H1 (cell line): ENCODE measurements at regions not wholly inside any gene's neighbourhood (a gene's known extent, or its start where the extent isn't known, plus 50 kb on each side); places are given as distances from the start of the nearest gene placed in this dataset.

Source experiments
- CTCF ChIA-PET: fragments of 300-600 bp; sonication (Branson Sonifier 250); formaldehyde crosslinking; loops from one replicate; lab custom pipeline; 2021; ENCODE audit not compliant: partially characterized antibody; lab: Charles Lee
- POLR2A ChIA-PET: fragments of 300-600 bp; sonication (Branson Sonifier 250); formaldehyde crosslinking; loops from one replicate; lab custom pipeline; 2021; ENCODE audit warnings: inconsistent platforms; ENCODE audit not compliant: partially characterized antibody; lab: Charles Lee
- DNase-seq, 2 experiments: peaks; one replicate each; pipeline versions ENCODE4 v3.0.0 to v3.0.0-alpha.2; 2010 to 2022; ENCODE audit warnings: low spot score in 2 of 2, low read depth in 1 of 2, mixed read lengths in 1 of 2
- FAIRE-seq: peaks from 2 replicates; lab custom pipeline; 2011; peaks lifted over from hg19 to GRCh38; lab: Jason Lieb, UNC
- H2AFZ ChIP-seq: 2 replicates; pipeline ENCODE4 v1.8.1; 2012; ENCODE audit warnings: low read length, inconsistent platforms
- H2AK5ac ChIP-seq: 2 replicates; pipeline ENCODE4 v1.6.1; 2013; ENCODE audit warnings: low read depth, low read length
- H2BK120ac ChIP-seq: replicated peaks from 2 replicates; pipeline ENCODE3; 2013; ENCODE audit warnings: low read depth, low read length, inconsistent platforms
- H2BK12ac ChIP-seq: 2 replicates; pipeline ENCODE4 v1.6.1; 2013; ENCODE audit warnings: low read depth, low read length
- H2BK15ac ChIP-seq: 2 replicates; pipeline ENCODE4 v1.6.1; 2013; ENCODE audit warnings: low read length
- H2BK20ac ChIP-seq: 2 replicates; pipeline ENCODE4 v1.6.1; 2013; ENCODE audit warnings: low read length
- H2BK5ac ChIP-seq: 2 replicates; pipeline ENCODE4 v1.6.1; 2013; ENCODE audit warnings: low read depth, low read length
- H3K14ac ChIP-seq: 2 replicates; pipeline ENCODE4 v1.6.1; 2013; ENCODE audit warnings: inconsistent platforms; ENCODE audit not compliant: insufficient read length
- H3K18ac ChIP-seq: 2 replicates; pipeline ENCODE4 v1.6.1; 2013; ENCODE audit warnings: low read length; ENCODE audit errors: extremely low read depth
- H3K23ac ChIP-seq: 2 replicates; pipeline ENCODE4 v1.6.1; 2013; ENCODE audit warnings: inconsistent platforms; ENCODE audit not compliant: insufficient read length
- H3K23me2 ChIP-seq: 2 replicates; pipeline ENCODE4 v1.6.1; 2013; ENCODE audit warnings: low read depth, low read length
- H3K27ac ChIP-seq: 2 replicates; pipeline ENCODE4 v1.6.1; 2011; ENCODE audit warnings: low read depth, low read length, inconsistent platforms
- H3K27me3 ChIP-seq, 4 experiments: replicated peaks in 1 of 4; 1 replicate in 1 of 4; 2 replicates in 3 of 4; pipeline versions ENCODE4 v1.6.1 to v1.8.1; 2011 to 2013; ENCODE audit warnings: low read length in 3 of 4, mild to moderate bottlenecking in 3 of 4, inconsistent platforms in 2 of 4, mixed read lengths in 2 of 4, moderate library complexity in 1 of 4; ENCODE audit not compliant: control insufficient read depth in 3 of 4, insufficient read depth in 3 of 4; ENCODE audit errors: extremely low read depth in 1 of 4
- H3K36me3 ChIP-seq, 4 experiments: 2 replicates each; pipeline versions ENCODE4 v1.6.1 to v1.8.1; 2011 to 2013; ENCODE audit warnings: mild to moderate bottlenecking in 4 of 4, low read length in 3 of 4, moderate library complexity in 2 of 4, control low read depth in 1 of 4, inconsistent platforms in 1 of 4; ENCODE audit not compliant: insufficient read depth in 4 of 4, control insufficient read depth in 2 of 4
- H3K4ac ChIP-seq: replicated peaks from 2 replicates; pipeline ENCODE3; 2013; ENCODE audit warnings: low read length, low read depth, mixed read lengths, inconsistent platforms; ENCODE audit not compliant: insufficient read length
- H3K4me1 ChIP-seq, 4 experiments: replicated peaks in 1 of 4; 1 replicate in 1 of 4; 2 replicates in 3 of 4; pipeline versions ENCODE4 v1.6.1 to v1.8.1; 2011 to 2013; ENCODE audit warnings: low read length in 3 of 4, inconsistent platforms in 2 of 4, mixed read lengths in 1 of 4; ENCODE audit not compliant: insufficient read depth in 4 of 4, control insufficient read depth in 3 of 4
- H3K4me2 ChIP-seq, 2 experiments: 2 replicates each; pipeline versions ENCODE4 v1.6.1 to v1.8.1; 2011 to 2013; ENCODE audit warnings: low read depth in 2 of 2, low read length in 2 of 2, control low read depth in 1 of 2, inconsistent platforms in 1 of 2, mild to moderate bottlenecking in 1 of 2; ENCODE audit not compliant: insufficient read depth in 1 of 2
- H3K4me3 ChIP-seq, 4 experiments: fragments of 200-600, 300-600 bp in 1 of 4; sonication (generic), shearing (Covaris generic), sonication (Bioruptor Twin) in 1 of 4; 2 replicates each; pipeline versions ENCODE4 v1.5.1 to v1.8.1; 2011 to 2016; ENCODE audit warnings: low read length in 4 of 4, low read depth in 3 of 4, control low read depth in 2 of 4, inconsistent platforms in 2 of 4, mild to moderate bottlenecking in 2 of 4, mixed read lengths in 1 of 4, moderate library complexity in 1 of 4; ENCODE audit not compliant: insufficient read depth in 2 of 4; ENCODE audit errors: extremely low read depth in 1 of 4
- H3K56ac ChIP-seq: replicated peaks from 2 replicates; pipeline ENCODE3; 2013; ENCODE audit warnings: low read depth, mild to moderate bottlenecking, mixed read lengths, low read length, inconsistent platforms; ENCODE audit not compliant: insufficient read length
- H3K79me1 ChIP-seq: 2 replicates; pipeline ENCODE4 v1.6.1; 2013; ENCODE audit warnings: low read depth, low read length, control low read depth
- H3K79me2 ChIP-seq, 2 experiments: 2 replicates each; pipeline versions ENCODE4 v1.6.1 to v1.8.1; 2012 to 2013; ENCODE audit warnings: low read length in 2 of 2, mild to moderate bottlenecking in 2 of 2, inconsistent platforms in 1 of 2; ENCODE audit not compliant: insufficient read depth in 2 of 2, control insufficient read depth in 1 of 2
- H3K9ac ChIP-seq, 4 experiments: replicated peaks in 1 of 4; 1 replicate in 1 of 4; 2 replicates in 3 of 4; pipeline versions ENCODE4 v1.6.1 to v1.8.1; 2011 to 2013; ENCODE audit warnings: low read depth in 3 of 4, low read length in 3 of 4, control low read depth in 2 of 4, mild to moderate bottlenecking in 2 of 4, moderate library complexity in 2 of 4, inconsistent platforms in 1 of 4; ENCODE audit errors: extremely low read depth in 1 of 4
- H3K9me3 ChIP-seq, 2 experiments: 2 replicates each; pipeline versions ENCODE4 v1.6.1 to v1.8.1; 2012 to 2013; ENCODE audit warnings: mild to moderate bottlenecking in 2 of 2, moderate library complexity in 2 of 2, control low read depth in 1 of 2, inconsistent platforms in 1 of 2, low read depth in 1 of 2, low read length in 1 of 2, mixed read lengths in 1 of 2; ENCODE audit not compliant: insufficient read depth in 2 of 2
- H4K20me1 ChIP-seq, 2 experiments: replicated peaks in 1 of 2; 2 replicates each; pipeline versions ENCODE3 to v1.8.1; 2011 to 2013; ENCODE audit warnings: inconsistent platforms in 2 of 2, low read length in 2 of 2, mild to moderate bottlenecking in 1 of 2; ENCODE audit not compliant: insufficient read depth in 2 of 2, control insufficient read depth in 1 of 2
- H4K5ac ChIP-seq: 2 replicates; pipeline ENCODE4 v1.6.1; 2013; ENCODE audit warnings: low read length, low read depth, mixed read lengths, inconsistent platforms; ENCODE audit not compliant: insufficient read length
- H4K8ac ChIP-seq: 2 replicates; pipeline ENCODE4 v1.8.0; 2013; ENCODE audit warnings: mild to moderate bottlenecking, moderate library complexity, low read length, inconsistent platforms; ENCODE audit not compliant: insufficient read depth; ENCODE audit errors: extremely low read depth
- H4K91ac ChIP-seq: replicated peaks from 2 replicates; pipeline ENCODE3; 2013; ENCODE audit warnings: low read length, mixed read lengths, inconsistent platforms; ENCODE audit not compliant: insufficient read length
- BACH1 ChIP-seq: IDR thresholded peaks from 2 replicates; pipeline ENCODE4 v1.6.1; 2012; ENCODE audit warnings: low read length, improper control_type of control experiment
- BRCA1 ChIP-seq: IDR thresholded peaks from 2 replicates; pipeline ENCODE4 v1.6.1; 2012; ENCODE audit warnings: low read depth, low read length, improper control_type of control experiment
- CBX8 ChIP-seq: fragments of 300-800, 300-1000 bp; sonication (generic); IDR thresholded peaks from 2 replicates; pipeline ENCODE4 v1.7.1; 2016; ENCODE audit warnings: low read depth, low read length, borderline replicate concordance
- CHD2 ChIP-seq: IDR thresholded peaks from 2 replicates; pipeline ENCODE4 v1.6.1; 2012; ENCODE audit warnings: low read length, improper control_type of control experiment
- EP300 ChIP-seq, 2 experiments: IDR thresholded peaks; 1 replicate in 1 of 2; 2 replicates in 1 of 2; pipeline ENCODE4 v1.6.1; 2011 to 2012; ENCODE audit warnings: low read depth in 2 of 2, low read length in 2 of 2, mild to moderate bottlenecking in 2 of 2, borderline replicate concordance in 1 of 2, inconsistent platforms in 1 of 2, moderate library complexity in 1 of 2
- KDM1A ChIP-seq: fragments of 200-600, 300-600 bp; sonication (generic); IDR thresholded peaks from 2 replicates; pipeline ENCODE4 v1.7.1; 2016; ENCODE audit warnings: mild to moderate bottlenecking, low read length, borderline replicate concordance
- KDM5A ChIP-seq: fragments of 200-600 bp; IDR thresholded peaks from 2 replicates; pipeline ENCODE4 v1.7.1; 2012; ENCODE audit warnings: mild to moderate bottlenecking, low read length, inconsistent platforms, mixed read lengths
- PHF8 ChIP-seq: fragments of 200-600 bp; sonication (generic); conservative IDR thresholded peaks from 2 replicates; pipeline ENCODE4 v1.7.1; 2012; ENCODE audit warnings: low read depth, mild to moderate bottlenecking, inconsistent platforms, low read length, moderate library complexity
- POU5F1 ChIP-seq: IDR thresholded peaks from 2 replicates; pipeline ENCODE4 v1.6.1; 2011; ENCODE audit warnings: low read depth, mild to moderate bottlenecking, low read length, moderate library complexity
- SAP30 ChIP-seq: fragments of 300-600 bp; sonication (generic); IDR thresholded peaks from 2 replicates; pipeline ENCODE4 v1.7.1; 2012; ENCODE audit warnings: low read length, moderate library complexity, mild to moderate bottlenecking, inconsistent platforms; ENCODE audit not compliant: insufficient read depth, insufficient replicate concordance
- SIRT6 ChIP-seq: IDR thresholded peaks from one replicate; pipeline ENCODE4 v1.7.1; 2012; ENCODE audit warnings: low read length, inconsistent platforms
- SP4 ChIP-seq: IDR thresholded peaks from 2 replicates; pipeline ENCODE4 v1.6.1; 2012; ENCODE audit warnings: low read length, inconsistent platforms
- TAF1 ChIP-seq: IDR thresholded peaks from 2 replicates; pipeline ENCODE4 v1.6.1; 2011; ENCODE audit warnings: mild to moderate bottlenecking, low read depth, low read length
- YY1 ChIP-seq: IDR thresholded peaks from 2 replicates; pipeline ENCODE4 v1.6.1; 2011; ENCODE audit warnings: low read depth, mild to moderate bottlenecking, low read length
- WGBS, 2 experiments: shearing (Covaris generic) in 1 of 2; methylation state at CpG; one replicate each; pipeline versions ENCODE4 v1.1.6 to v1.1.7; 2013 to 2015; ENCODE audit warnings: low lambda C conversion rate in 2 of 2, mixed read lengths in 2 of 2, inconsistent platforms in 1 of 2, low coverage in 1 of 2, missing lambda C conversion rate in 1 of 2; ENCODE audit not compliant: insufficient replicate concordance in 2 of 2, insufficient coverage in 1 of 2, insufficient read length in 1 of 2; ENCODE audit errors: extremely low coverage in 1 of 2, missing lambda C conversion rate in 1 of 2; 5-methylcytosine and 5-hydroxymethylcytosine counted together

DNA sequence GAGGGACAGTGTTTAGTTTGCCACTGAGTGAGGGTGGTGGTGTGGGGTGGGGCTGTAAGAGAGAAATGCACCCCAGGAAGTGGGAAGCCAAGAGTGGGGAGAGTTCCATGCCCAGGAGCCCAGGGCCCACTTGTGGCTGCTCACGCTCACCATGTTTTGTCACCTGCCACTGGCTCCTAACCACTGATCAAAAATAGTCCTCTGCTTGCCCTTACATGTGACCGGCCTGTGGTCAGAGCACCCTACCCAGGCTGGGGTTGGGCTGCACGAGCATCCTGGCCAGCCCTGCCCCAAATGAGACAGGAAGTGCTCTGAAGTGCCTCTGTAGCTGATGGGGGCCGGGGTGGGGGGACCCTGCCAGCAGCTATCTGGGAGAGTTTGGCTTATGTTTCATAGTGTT, 216.3 kb downstream of the RPLP1 start:
- H2BK12ac ChIP-seq: no peak overlapping the region
- no peak overlapping the region for H3K14ac ChIP-seq
- no peaks in the 10 kb centered on the region for H3K23me2 ChIP-seq
- H4K5ac ChIP-seq: no peak overlapping the region
- POLR2A ChIA-PET: interaction anchor here (1.2 kb wide), 1 partner anchor 18 kb away, joined by 4 read pairs; no protein-coding TSS in a partner anchor
- H2AFZ ChIP-seq: no peak overlapping the region
- no peaks in the 10 kb centered on the region for H3K9me3 ChIP-seq
- no peak overlapping the region for H4K8ac ChIP-seq
- no peak overlapping the region for H3K27ac ChIP-seq
- no peak overlapping the region for H3K23ac ChIP-seq
- no peak overlapping the region for H3K4ac ChIP-seq
- no peak overlapping the region for H2BK15ac ChIP-seq
- no peak overlapping the region for H3K4me2 ChIP-seq
- CTCF ChIA-PET: interaction anchor here (0.7 to 1.2 kb wide), 3 partner anchors 10 to 17 kb away, joined by 3 read pairs; no protein-coding TSS in a partner anchor
- H4K91ac ChIP-seq: no peak overlapping the region
- no peaks in the 10 kb centered on the region for H3K36me3 ChIP-seq
- no peak overlapping the region for H2AK5ac ChIP-seq
- no peak overlapping the region for H2BK20ac ChIP-seq
- no peak overlapping the region for H3K4me3 ChIP-seq
- no peak overlapping the region for H2BK120ac ChIP-seq
- no peak overlapping the region for H3K18ac ChIP-seq
- no peak overlapping the region for H3K56ac ChIP-seq
- 89% methylated on average over 2 of the region's 4 CpGs; no CpG with 5 or more reads in 1 of the 2 experiments for WGBS, 2 experiments
- H3K9ac ChIP-seq: no peak overlapping the region
- peaks cover 0 to 12% (median 6%) of the 10 kb centered on the region in 4 experiments; a peak in 5 of 7 replicates for H3K4me1 ChIP-seq
- FAIRE-seq (no peak), DNase-seq (no peak)
- no peak overlapping the region for H2BK5ac ChIP-seq
- no peaks in the 10 kb centered on the region for H3K79me2 ChIP-seq
- H4K20me1 ChIP-seq: no peaks in the 10 kb centered on the region
- TF ChIP-seq YY1: no peak
- no peak for TF ChIP-seq CBX8
- TF ChIP-seq CHD2: no peak
- TF ChIP-seq SAP30: no peak
- TF ChIP-seq BACH1: no peak
- no peak for TF ChIP-seq KDM1A
- no peak for TF ChIP-seq EP300 (IDR thresholded peaks at IDR 0.05; ENCODE audit: borderline replicate concordance in 1 of 2, low read depth in 2 of 2, low read length in 2 of 2)
- no peak for TF ChIP-seq SIRT6
- no peak for TF ChIP-seq SP4
- no peak for TF ChIP-seq KDM5A
- TF ChIP-seq POU5F1: no peak
- TF ChIP-seq PHF8: no peak
- no peak for TF ChIP-seq BRCA1
- TF ChIP-seq TAF1: no peak
- no peaks in the 10 kb centered on the region for H3K79me1 ChIP-seq
- 0 out of 7 replicates have a peak, but pooled peaks cover 0 to 2% (median 0%) of the 10 kb centered on the region in 4 experiments for H3K27me3 ChIP-seq
